ENCODE measurements at regions not wholly inside any gene's neighbourhood (a gene's known extent, or its start where the extent isn't known, plus 50 kb on each side); places are given as distances from the start of the nearest gene placed in this dataset.

GRCh38 chr4:59037812-59038211, 1927.6 kb upstream of the IGFBP7 start:
- no peaks in the 10 kb centered on the region for H3K36me3 ChIP-seq (ENCODE audit: control insufficient read depth, low read depth, low read length)
- H3K27ac ChIP-seq (ENCODE audit: low read length) = no peak overlapping the region
- H3K4me3 ChIP-seq (ENCODE audit: low read length) = no peak overlapping the region
- H3K27me3 ChIP-seq (ENCODE audit: control insufficient read depth, insufficient read depth, low read length) = no peaks in the 10 kb centered on the region
- H3K4me1 ChIP-seq (ENCODE audit: control insufficient read depth, low read depth, low read length) = no peaks in the 10 kb centered on the region
- H3K9me3 ChIP-seq (ENCODE audit: control insufficient read depth, low read depth, low read length) = no peaks in the 10 kb centered on the region
- H3K9ac ChIP-seq (ENCODE audit: low read length) = no peak overlapping the region

DNA sequence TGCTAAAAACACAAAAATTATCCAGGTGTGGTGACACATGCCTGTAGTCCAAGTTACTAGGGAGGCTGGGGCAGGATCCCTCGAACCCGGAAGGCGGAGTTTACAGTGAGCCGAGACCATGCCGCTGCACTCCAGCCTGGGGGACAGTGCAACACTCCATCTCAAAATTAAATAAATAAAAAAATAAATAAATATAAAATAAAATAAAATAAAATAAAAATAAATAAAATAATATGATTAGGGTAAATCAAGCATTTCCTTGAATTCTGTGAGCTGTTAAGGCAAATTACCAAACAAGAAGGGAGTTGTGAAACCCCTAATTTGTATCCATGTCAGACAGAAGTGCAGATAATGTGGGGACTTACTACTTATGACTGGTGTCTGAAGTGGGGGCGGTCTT, 1928.9 kb upstream of the IGFBP7 start:
- Histone ChIP-seq H3K27me3 (ENCODE audit: control insufficient read depth, insufficient read depth, low read length) (no peaks in the 10 kb centered on the region), H3K9ac (ENCODE audit: low read length) (no peak overlapping the region), H3K36me3 (ENCODE audit: control insufficient read depth, low read depth, low read length) (no peaks in the 10 kb centered on the region), H3K4me3 (ENCODE audit: low read length) (no peak overlapping the region), H3K27ac (ENCODE audit: low read length) (no peak overlapping the region), H3K4me1 (ENCODE audit: control insufficient read depth, low read depth, low read length) (no peaks in the 10 kb centered on the region), H3K9me3 (ENCODE audit: control insufficient read depth, low read depth, low read length) (no peaks in the 10 kb centered on the region)

DNA sequence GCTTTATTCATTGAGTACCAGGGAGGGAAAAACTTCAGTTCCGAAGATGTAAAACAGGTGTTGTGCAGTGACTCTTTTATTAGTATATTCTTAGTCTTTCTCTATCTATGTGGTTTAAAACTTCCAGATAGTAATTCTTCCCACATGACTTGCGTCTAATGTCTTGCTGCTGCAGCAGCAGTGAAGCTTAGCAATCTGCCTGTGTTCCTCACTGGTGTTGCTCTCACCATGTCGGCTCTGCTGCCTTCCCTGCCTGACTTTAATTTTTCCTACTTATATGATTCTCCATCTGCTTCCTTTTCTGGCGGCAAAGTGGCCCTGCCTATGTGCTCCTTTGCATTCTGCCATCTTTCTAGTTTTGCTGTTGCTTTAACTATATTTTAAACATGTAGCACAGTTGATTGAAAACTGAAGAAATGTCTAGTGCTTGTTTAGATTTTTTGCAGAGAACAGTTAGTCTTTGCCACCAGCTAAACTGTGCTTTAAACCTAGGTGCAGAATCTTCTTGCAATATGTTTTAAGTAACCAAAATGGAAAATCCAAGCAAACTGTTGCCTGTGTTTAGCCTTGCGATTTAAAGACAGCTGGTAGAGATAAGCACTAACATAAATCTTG, 1934.2 kb upstream of the IGFBP7 start:
- no peak overlapping the region for H3K4me3 ChIP-seq (ENCODE audit: low read length)
- H3K4me1 ChIP-seq (ENCODE audit: control insufficient read depth, low read depth, low read length) = no peaks in the 10 kb centered on the region
- no peak overlapping the region for H3K27ac ChIP-seq (ENCODE audit: low read length)
- no peak overlapping the region for H3K9ac ChIP-seq (ENCODE audit: low read length)
- no peaks in the 10 kb centered on the region for H3K27me3 ChIP-seq (ENCODE audit: control insufficient read depth, insufficient read depth, low read length)
- H3K36me3 ChIP-seq (ENCODE audit: control insufficient read depth, low read depth, low read length) = no peaks in the 10 kb centered on the region
- no peaks in the 10 kb centered on the region for H3K9me3 ChIP-seq (ENCODE audit: control insufficient read depth, low read depth, low read length)

GRCh38 chr4:59054086-59054485, 1943.9 kb upstream of the IGFBP7 start:
- no peak overlapping the region for H3K9ac ChIP-seq (ENCODE audit: low read length)

DNA sequence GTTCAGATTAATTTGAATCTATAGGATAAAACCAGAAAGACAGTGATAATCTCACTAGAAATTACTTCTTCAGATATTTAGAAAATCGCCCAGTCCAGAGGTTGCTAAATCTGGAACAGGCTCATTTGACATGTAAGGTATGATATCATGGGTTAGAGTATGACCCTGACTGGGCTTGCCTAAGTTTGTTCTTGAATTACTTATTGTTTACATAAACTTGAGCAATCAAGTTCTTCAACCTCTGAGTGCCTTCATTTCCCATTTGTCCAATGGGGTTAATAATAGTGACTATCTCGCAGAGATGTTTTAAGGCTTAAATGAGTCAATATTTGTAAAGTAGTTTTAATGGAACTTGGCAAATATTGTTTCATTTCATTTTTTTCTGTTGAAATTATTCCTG, 1947.6 kb upstream of the IGFBP7 start:
- no peak overlapping the region for H3K27ac ChIP-seq (ENCODE audit: low read length)
- no peaks in the 10 kb centered on the region for H3K36me3 ChIP-seq (ENCODE audit: control insufficient read depth, low read depth, low read length)
- no peaks in the 10 kb centered on the region for H3K4me1 ChIP-seq (ENCODE audit: control insufficient read depth, low read depth, low read length)
- no peak overlapping the region for H3K9ac ChIP-seq (ENCODE audit: low read length)
- no peaks in the 10 kb centered on the region for H3K9me3 ChIP-seq (ENCODE audit: control insufficient read depth, low read depth, low read length)
- H3K27me3 ChIP-seq (ENCODE audit: control insufficient read depth, insufficient read depth, low read length) = no peaks in the 10 kb centered on the region
- no peak overlapping the region for H3K4me3 ChIP-seq (ENCODE audit: low read length)

More at GRCh38 chr4:59054086-59054485, 1943.9 kb upstream of the IGFBP7 start:
- H3K27ac ChIP-seq (ENCODE audit: low read length) = no peak overlapping the region
- H3K27me3 ChIP-seq (ENCODE audit: control insufficient read depth, insufficient read depth, low read length) = no peaks in the 10 kb centered on the region
- no peaks in the 10 kb centered on the region for H3K9me3 ChIP-seq (ENCODE audit: control insufficient read depth, low read depth, low read length)
- H3K4me3 ChIP-seq (ENCODE audit: low read length) = no peak overlapping the region
- H3K36me3 ChIP-seq (ENCODE audit: control insufficient read depth, low read depth, low read length) = no peaks in the 10 kb centered on the region
- H3K4me1 ChIP-seq (ENCODE audit: control insufficient read depth, low read depth, low read length) = no peaks in the 10 kb centered on the region

GRCh38 chr4:59058543-59058942, 1948.4 kb upstream of the IGFBP7 start:
- no peaks in the 10 kb centered on the region for H3K36me3 ChIP-seq (ENCODE audit: control insufficient read depth, low read depth, low read length)
- H3K27me3 ChIP-seq (ENCODE audit: control insufficient read depth, insufficient read depth, low read length) = no peaks in the 10 kb centered on the region
- no peaks in the 10 kb centered on the region for H3K4me1 ChIP-seq (ENCODE audit: control insufficient read depth, low read depth, low read length)
- no peak overlapping the region for H3K4me3 ChIP-seq (ENCODE audit: low read length)
- no peak overlapping the region for H3K27ac ChIP-seq (ENCODE audit: low read length)
- H3K9ac ChIP-seq (ENCODE audit: low read length) = no peak overlapping the region
- no peaks in the 10 kb centered on the region for H3K9me3 ChIP-seq (ENCODE audit: control insufficient read depth, low read depth, low read length)

DNA sequence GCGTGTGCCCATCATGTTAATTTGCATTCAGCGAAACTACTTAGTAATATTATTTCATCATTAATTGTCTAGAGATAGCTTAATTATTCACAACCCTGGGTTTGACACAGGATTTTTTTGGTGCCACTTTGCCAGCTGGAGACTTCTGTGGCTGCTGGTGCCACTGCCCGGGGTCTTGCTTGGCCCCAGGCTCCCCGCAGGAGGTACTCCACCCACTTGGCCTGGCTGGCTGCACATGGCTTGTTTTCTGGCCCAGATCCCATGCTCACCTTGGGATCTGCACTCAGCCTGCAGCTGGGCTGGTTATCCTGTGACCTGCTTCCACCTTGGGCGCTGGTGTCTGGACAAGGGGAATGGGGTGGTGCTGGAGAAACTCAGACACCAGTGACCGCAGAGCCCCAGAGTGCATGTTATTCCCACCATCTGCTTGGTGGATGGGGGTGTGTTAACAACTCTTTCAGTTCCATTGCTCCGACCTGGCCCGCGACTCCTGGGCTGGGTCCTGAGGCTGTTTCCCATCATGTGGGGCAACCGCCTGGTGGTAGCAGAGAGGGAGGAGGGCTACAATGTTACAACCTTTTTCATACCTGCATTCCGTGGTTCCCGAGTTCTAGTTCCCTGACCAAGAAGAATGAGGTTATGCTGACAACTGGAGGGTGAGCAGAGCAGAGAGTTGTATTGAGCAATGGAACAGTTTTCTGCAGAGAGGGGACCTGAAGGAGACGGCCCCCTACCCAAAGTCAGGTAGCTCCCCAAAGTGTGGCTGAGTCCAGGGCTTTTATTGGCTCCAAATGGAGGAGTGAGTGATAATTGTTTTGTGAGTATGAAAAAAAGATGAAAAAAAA, 1950.0 kb upstream of the IGFBP7 start:
- Histone ChIP-seq H3K27ac (ENCODE audit: low read length) (no peak overlapping the region), H3K36me3 (ENCODE audit: control insufficient read depth, low read depth, low read length) (no peaks in the 10 kb centered on the region), H3K9ac (ENCODE audit: low read length) (no peak overlapping the region), H3K9me3 (ENCODE audit: control insufficient read depth, low read depth, low read length) (no peaks in the 10 kb centered on the region), H3K4me3 (ENCODE audit: low read length) (no peak overlapping the region), H3K4me1 (ENCODE audit: control insufficient read depth, low read depth, low read length) (no peaks in the 10 kb centered on the region), H3K27me3 (ENCODE audit: control insufficient read depth, insufficient read depth, low read length) (no peaks in the 10 kb centered on the region)

- no peaks in the 10 kb centered on the region for H3K4me1 ChIP-seq (ENCODE audit: control insufficient read depth, low read depth, low read length)
- no peaks in the 10 kb centered on the region for H3K9me3 ChIP-seq (ENCODE audit: control insufficient read depth, low read depth, low read length)
- no peaks in the 10 kb centered on the region for H3K36me3 ChIP-seq (ENCODE audit: control insufficient read depth, low read depth, low read length)
- H3K27ac ChIP-seq (ENCODE audit: low read length) = no peak overlapping the region
- H3K9ac ChIP-seq (ENCODE audit: low read length) = no peak overlapping the region
- no peaks in the 10 kb centered on the region for H3K27me3 ChIP-seq (ENCODE audit: control insufficient read depth, insufficient read depth, low read length)
- H3K4me3 ChIP-seq (ENCODE audit: low read length) = no peak overlapping the region
Measured at GRCh38 chr4:59060895-59061294, 1950.7 kb upstream of the IGFBP7 start.

GRCh38 chr4:59063015-59063720, 1953.0 kb upstream of the IGFBP7 start:
- H3K9me3 ChIP-seq (ENCODE audit: control insufficient read depth, low read depth, low read length) = no peaks in the 10 kb centered on the region
- H3K36me3 ChIP-seq (ENCODE audit: control insufficient read depth, low read depth, low read length) = no peaks in the 10 kb centered on the region
- H3K27me3 ChIP-seq (ENCODE audit: control insufficient read depth, insufficient read depth, low read length) = no peaks in the 10 kb centered on the region
- H3K9ac ChIP-seq (ENCODE audit: low read length) = no peak overlapping the region
- H3K4me1 ChIP-seq (ENCODE audit: control insufficient read depth, low read depth, low read length) = no peaks in the 10 kb centered on the region
- no peak overlapping the region for H3K4me3 ChIP-seq (ENCODE audit: low read length)
- no peak overlapping the region for H3K27ac ChIP-seq (ENCODE audit: low read length)

DNA sequence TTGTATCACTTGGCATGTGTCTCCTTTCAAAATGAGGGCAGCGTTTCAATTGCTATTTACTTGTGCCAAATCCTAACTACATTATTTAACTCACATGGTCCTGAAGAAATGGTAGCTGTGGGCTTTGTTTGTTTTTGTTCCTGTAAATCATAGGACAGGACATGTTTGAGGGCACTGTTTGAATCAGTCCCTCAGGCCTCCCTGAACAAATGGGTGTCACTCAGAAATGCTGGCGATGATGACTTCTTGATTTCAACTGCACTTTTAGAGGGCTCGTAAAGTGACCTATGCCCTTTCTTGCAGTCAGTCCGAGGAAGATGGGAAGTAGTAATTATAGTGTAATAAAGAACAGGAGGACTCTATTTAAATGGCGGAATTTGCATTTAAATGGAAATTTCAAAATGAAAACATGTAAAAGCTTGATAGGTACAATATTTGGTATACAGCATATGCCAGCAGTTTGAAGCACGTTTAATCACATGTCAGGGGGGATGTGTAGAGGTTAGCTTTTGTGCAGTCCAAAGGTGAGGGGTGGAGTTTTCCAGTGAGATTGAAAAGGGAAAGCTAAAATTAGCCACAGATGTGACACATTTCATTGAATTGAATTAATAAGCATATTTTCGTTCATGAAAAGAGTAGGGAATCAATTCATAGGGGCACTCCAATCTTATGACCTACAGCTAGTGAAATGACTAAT, 1958.7 kb upstream of the IGFBP7 start:
- H3K9ac ChIP-seq (ENCODE audit: low read length) = no peak overlapping the region
- no peak overlapping the region for H3K4me3 ChIP-seq (ENCODE audit: low read length)
- H3K36me3 ChIP-seq (ENCODE audit: control insufficient read depth, low read depth, low read length) = no peaks in the 10 kb centered on the region
- no peaks in the 10 kb centered on the region for H3K9me3 ChIP-seq (ENCODE audit: control insufficient read depth, low read depth, low read length)
- no peaks in the 10 kb centered on the region for H3K27me3 ChIP-seq (ENCODE audit: control insufficient read depth, insufficient read depth, low read length)
- no peaks in the 10 kb centered on the region for H3K4me1 ChIP-seq (ENCODE audit: control insufficient read depth, low read depth, low read length)
- no peak overlapping the region for H3K27ac ChIP-seq (ENCODE audit: low read length)

DNA sequence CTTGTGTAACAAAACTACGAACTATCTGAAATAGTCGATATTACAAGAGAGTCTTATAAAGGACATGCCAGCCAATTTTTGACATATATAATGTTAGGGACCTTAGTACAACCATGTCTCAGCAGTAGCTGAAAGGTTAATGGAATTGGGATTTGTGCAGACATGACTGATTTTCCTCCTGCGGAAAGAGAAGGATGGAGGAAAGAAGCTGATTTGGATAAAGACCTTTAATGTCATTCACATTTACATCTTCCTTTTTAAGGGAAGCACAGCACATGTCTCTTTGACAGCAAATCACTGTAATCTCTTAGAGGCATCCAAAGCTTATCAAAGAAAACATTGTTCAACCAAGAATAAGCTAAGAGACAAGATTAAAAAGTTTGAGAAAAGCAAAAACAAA, 1976.2 kb upstream of the IGFBP7 start:
- Histone ChIP-seq H3K27me3 (ENCODE audit: control insufficient read depth, insufficient read depth, low read length) (no peaks in the 10 kb centered on the region), H3K9me3 (ENCODE audit: control insufficient read depth, low read depth, low read length) (no peaks in the 10 kb centered on the region), H3K4me1 (ENCODE audit: control insufficient read depth, low read depth, low read length) (no peaks in the 10 kb centered on the region), H3K9ac (ENCODE audit: low read length) (no peak overlapping the region), H3K27ac (ENCODE audit: low read length) (no peak overlapping the region), H3K4me3 (ENCODE audit: low read length) (no peak overlapping the region), H3K36me3 (ENCODE audit: control insufficient read depth, low read depth, low read length) (no peaks in the 10 kb centered on the region)

Data from iPS-18a (cell line).